GM10266 (cell line): ENCODE measurements at regions not wholly inside any gene's neighbourhood (a gene's known extent, or its start where the extent isn't known, plus 50 kb on each side); places are given as distances from the start of the nearest gene placed in this dataset.

ENCODE experiments used
- DNase-seq: peaks from one replicate; pipeline ENCODE4 v3.0.0; 2012; ENCODE audit errors: extremely low spot score
- CTCF ChIP-seq: IDR thresholded peaks from 2 replicates; pipeline ENCODE4 v1.5.1; 2012; ENCODE audit warnings: mild to moderate bottlenecking, low read depth; ENCODE audit not compliant: control insufficient read depth, insufficient read depth; ENCODE audit errors: missing control alignments

GRCh38 chr6:140563728-140564127, 1189.3 kb upstream of the CITED2 start:
- no peak for TF ChIP-seq CTCF
- no peak for DNase-seq

DNA sequence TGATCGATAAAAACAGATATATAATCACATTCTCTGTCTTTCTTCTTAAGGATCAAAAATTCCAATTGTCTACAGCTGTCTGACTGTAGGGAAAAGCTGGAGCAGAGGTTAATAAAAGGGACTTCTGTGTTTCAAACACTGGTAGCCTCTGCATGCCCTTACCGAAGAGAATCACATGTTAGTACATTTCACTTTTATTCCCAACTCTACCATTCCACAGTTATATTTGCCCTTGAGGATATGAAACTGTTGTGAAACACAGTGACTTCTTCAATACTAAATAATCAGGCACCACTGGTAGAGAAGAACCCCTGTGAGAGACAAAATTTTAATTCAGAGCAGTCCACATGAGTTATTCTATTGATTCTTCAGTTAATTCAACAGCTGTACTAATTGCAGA, 1187.3 kb upstream of the CITED2 start:
- no peak for TF ChIP-seq CTCF
- no peak for DNase-seq

DNA sequence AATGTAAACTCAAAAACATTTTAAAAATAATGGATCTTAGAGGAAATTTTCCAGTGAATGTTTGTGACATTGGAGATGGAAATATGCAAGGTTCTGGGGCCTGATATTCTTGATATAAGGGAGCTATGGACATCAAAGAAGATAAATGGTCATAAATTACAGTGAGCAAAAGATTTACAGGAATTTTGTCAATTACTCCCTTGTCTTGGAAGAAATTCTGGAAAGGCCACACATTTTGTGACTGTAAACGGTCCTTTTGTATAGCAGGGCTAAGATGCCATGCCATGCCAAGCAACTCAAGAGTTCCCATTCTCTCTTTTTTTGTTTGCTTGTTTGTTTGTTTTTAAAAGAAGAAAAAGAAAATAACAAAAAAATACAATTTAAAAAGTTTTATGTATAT, 1186.2 kb upstream of the CITED2 start:
- DNase-seq: no peak
- TF ChIP-seq CTCF: no peak

DNA sequence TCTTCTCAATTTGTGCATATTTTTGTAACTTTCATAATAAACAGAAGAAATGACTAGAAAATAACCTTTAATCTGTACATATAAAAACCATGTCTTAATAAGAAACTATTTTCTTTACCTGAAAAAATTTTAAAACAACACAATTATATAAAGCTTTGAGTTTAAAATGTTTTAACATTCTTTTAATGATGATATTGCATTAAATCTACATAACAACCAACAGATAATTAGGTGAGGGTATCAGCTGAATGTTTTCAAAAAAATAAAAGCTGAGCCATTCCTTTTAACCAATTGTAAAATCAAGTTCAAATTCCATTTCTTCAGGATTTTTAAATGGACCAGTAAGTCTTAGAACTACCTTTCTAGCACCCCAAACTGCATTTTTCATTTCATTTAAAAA, 1185.0 kb upstream of the CITED2 start:
- TF ChIP-seq CTCF: no peak

GRCh38 chr6:140554421-140554820, 1180.0 kb upstream of the CITED2 start:
- DNase-seq: no peak
- TF ChIP-seq CTCF: no peak

More for the DNA sequence above, 1185.0 kb upstream of the CITED2 start:
- DNase-seq: no peak

DNA sequence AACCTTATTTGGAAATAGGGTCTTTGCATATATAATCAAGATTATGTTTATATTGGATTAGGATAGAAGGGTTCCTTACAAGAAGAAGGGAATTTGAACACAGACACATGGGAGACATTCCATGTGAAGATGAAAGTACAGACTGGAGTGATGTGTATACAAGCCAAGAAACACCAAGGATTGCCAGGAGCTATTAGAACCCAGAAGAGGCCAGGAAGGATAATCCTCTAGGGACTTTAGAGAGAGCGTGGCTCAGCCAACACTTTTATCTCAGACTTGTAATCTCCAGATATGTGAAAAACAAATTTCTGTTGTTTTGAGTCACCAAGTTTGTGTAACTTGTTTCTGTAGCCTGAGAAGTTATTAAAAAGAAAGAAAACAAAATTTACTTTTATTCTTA, 1173.9 kb upstream of the CITED2 start:
- no peak for DNase-seq
- no peak for TF ChIP-seq CTCF

DNA sequence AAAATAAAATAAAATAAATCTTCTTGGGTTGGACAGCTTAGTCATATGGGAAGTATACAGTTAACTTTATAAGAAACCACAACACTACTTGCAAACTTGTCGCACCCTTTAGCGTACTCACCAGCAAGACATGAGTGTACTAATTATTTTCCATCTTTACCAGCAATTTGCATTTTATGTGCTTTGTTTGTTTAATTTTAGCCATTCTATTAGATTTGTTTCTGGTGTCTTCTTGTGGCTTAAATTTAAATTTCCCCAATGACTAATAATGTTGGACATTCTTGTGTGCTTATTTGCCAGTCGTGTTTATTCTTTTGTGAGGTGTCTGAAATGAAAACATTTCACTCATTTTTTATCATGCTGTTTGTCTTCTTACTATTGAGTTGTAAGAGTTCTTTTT, 1172.2 kb upstream of the CITED2 start:
- DNase-seq: no peak
- TF ChIP-seq CTCF: no peak
